ENCODE measurements at regions not wholly inside any gene's neighbourhood (a gene's known extent, or its start where the extent isn't known, plus 50 kb on each side); places are given as distances from the start of the nearest gene placed in this dataset.

- TF ChIP-seq POLR2A (IDR thresholded peaks at IDR 0.05) (no peak), CTCF (IDR thresholded peaks at IDR 0.05) (no peak)
These were observed 431.9 kb upstream of the HS6ST1 start for GRCh38 chr2:128750328-128751165.
